SU-DHL-6 (cell line): ENCODE measurements at regions not wholly inside any gene's neighbourhood (a gene's known extent, or its start where the extent isn't known, plus 50 kb on each side); places are given as distances from the start of the nearest gene placed in this dataset.

Source experiments
- H2AFZ ChIP-seq: fragments of 200-600 bp; sonication (generic); 2 replicates; pipeline ENCODE4 v1.6.1; 2014; ENCODE audit warnings: low read depth, mild to moderate bottlenecking, moderate library complexity, mixed read lengths, antibody characterized with exemption, low read length; ENCODE audit not compliant: severe bottlenecking
- H3F3A ChIP-seq: fragments of 200-600 bp; shearing (Covaris generic); 2 replicates; pipeline ENCODE4 v1.6.0; 2016; ENCODE audit warnings: antibody characterized with exemption, mild to moderate bottlenecking; ENCODE audit not compliant: insufficient read depth
- H3K27ac ChIP-seq: fragments of 200-600 bp; sonication (generic); 2 replicates; pipeline ENCODE4 v1.5.1; 2016; ENCODE audit warnings: low read depth, mild to moderate bottlenecking, low read length, moderate library complexity, mixed read lengths
- H3K27me3 ChIP-seq: fragments of 200-600 bp; sonication (generic), shearing (Covaris generic); 2 replicates; pipeline ENCODE4 v1.6.0; 2014; ENCODE audit warnings: mild to moderate bottlenecking, low read length
- H3K36me3 ChIP-seq: fragments of 200-600 bp; sonication (generic); 2 replicates; pipeline ENCODE4 v1.6.1; 2014; ENCODE audit warnings: mild to moderate bottlenecking, low read length, mixed read lengths
- H3K4me2 ChIP-seq: fragments of 300-600, 200-600 bp; shearing (Covaris generic), sonication (generic); 2 replicates; pipeline ENCODE4 v1.6.0; 2014; ENCODE audit warnings: low read length, low read depth, mild to moderate bottlenecking; ENCODE audit not compliant: poor library complexity, severe bottlenecking
- H3K4me3 ChIP-seq: fragments of 200-600 bp; sonication (generic); 2 replicates; pipeline ENCODE4 v1.5.1; 2014; ENCODE audit warnings: antibody characterized with exemption, low read length, mild to moderate bottlenecking, mixed read lengths; ENCODE audit not compliant: insufficient read depth, poor library complexity, severe bottlenecking
- H3K79me2 ChIP-seq: fragments of 200-600 bp; sonication (generic); 2 replicates; pipeline ENCODE4 v1.6.1; 2014; ENCODE audit warnings: mild to moderate bottlenecking, low read length, moderate library complexity; ENCODE audit not compliant: insufficient read depth
- H3K9ac ChIP-seq: fragments of 200-600 bp; sonication (generic); 2 replicates; pipeline ENCODE4 v1.7.0; 2014; ENCODE audit warnings: mild to moderate bottlenecking, low read length
- H3K9me2 ChIP-seq: fragments of 200-600 bp; sonication (generic); replicated peaks from 2 replicates; pipeline ENCODE4 v1.6.1; 2014; ENCODE audit warnings: low read length; ENCODE audit not compliant: insufficient read depth
- H3K9me3 ChIP-seq: fragments of 200-600 bp; sonication (generic); 2 replicates; pipeline ENCODE4 v1.6.1; 2014; ENCODE audit warnings: low read length, mixed read lengths; ENCODE audit not compliant: insufficient read depth
- H4K20me1 ChIP-seq: fragments of 200-600 bp; sonication (generic); 2 replicates; pipeline ENCODE4 v1.6.1; 2014; ENCODE audit warnings: low read depth, mild to moderate bottlenecking, antibody characterized with exemption, low read length, moderate library complexity, mixed read lengths
- EZH2phosphoT487 ChIP-seq: fragments of 200-600 bp; sonication (generic), shearing (Covaris generic); conservative IDR thresholded peaks from 2 replicates; pipeline ENCODE4 v1.6.1; 2018; ENCODE audit warnings: mild to moderate bottlenecking, antibody characterized with exemption, low read length, moderate library complexity, mixed read lengths
- TF ChIP-seq, protein P1 (sequence below): fragments of 200-600 bp; sonication (generic); IDR thresholded peaks from one replicate; pipeline ENCODE4 v1.5.1; 2017; ENCODE audit warnings: antibody characterized with exemption, mild to moderate bottlenecking, low read length, moderate library complexity; ENCODE audit not compliant: insufficient read depth, poor library complexity, severe bottlenecking

DNA sequence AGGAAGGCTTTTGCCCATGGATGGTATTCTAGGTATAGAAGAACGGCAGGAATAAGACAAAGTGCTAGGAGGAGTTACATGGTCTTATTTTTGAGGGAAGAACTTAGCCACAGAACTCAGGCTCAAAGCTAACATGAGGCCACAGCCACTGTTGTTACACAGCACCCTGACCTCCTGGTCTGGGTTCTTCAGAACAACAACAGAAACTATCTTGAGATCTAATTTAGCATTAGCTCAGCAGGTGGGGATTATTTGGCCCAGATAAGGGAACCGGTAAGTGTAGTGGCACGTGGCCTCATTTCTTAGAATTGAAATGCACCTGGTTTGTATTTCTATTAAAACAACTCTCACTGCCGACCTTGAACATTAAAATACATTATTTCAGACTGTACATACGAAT is 1168.7 kb upstream of the SEMA6A start:
- Histone ChIP-seq H3F3A (no peaks in the 10 kb centered on the region), H3K27ac (no peak overlapping the region), H4K20me1 (no peaks in the 10 kb centered on the region), H3K79me2 (no peaks in the 10 kb centered on the region), H3K4me3 (no peak overlapping the region), H3K9ac (no peak overlapping the region), H2AFZ (no peak overlapping the region), H3K9me2 (no peaks in the 10 kb centered on the region), H3K4me2 (no peak overlapping the region), H3K36me3 (no peaks in the 10 kb centered on the region), H3K9me3 (no peaks in the 10 kb centered on the region), H3K27me3 (no peaks in the 10 kb centered on the region)
- TF ChIP-seq, protein P1, sequence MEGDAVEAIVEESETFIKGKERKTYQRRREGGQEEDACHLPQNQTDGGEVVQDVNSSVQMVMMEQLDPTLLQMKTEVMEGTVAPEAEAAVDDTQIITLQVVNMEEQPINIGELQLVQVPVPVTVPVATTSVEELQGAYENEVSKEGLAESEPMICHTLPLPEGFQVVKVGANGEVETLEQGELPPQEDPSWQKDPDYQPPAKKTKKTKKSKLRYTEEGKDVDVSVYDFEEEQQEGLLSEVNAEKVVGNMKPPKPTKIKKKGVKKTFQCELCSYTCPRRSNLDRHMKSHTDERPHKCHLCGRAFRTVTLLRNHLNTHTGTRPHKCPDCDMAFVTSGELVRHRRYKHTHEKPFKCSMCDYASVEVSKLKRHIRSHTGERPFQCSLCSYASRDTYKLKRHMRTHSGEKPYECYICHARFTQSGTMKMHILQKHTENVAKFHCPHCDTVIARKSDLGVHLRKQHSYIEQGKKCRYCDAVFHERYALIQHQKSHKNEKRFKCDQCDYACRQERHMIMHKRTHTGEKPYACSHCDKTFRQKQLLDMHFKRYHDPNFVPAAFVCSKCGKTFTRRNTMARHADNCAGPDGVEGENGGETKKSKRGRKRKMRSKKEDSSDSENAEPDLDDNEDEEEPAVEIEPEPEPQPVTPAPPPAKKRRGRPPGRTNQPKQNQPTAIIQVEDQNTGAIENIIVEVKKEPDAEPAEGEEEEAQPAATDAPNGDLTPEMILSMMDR: no peak
- no peak for TF ChIP-seq EZH2phosphoT487

DNA sequence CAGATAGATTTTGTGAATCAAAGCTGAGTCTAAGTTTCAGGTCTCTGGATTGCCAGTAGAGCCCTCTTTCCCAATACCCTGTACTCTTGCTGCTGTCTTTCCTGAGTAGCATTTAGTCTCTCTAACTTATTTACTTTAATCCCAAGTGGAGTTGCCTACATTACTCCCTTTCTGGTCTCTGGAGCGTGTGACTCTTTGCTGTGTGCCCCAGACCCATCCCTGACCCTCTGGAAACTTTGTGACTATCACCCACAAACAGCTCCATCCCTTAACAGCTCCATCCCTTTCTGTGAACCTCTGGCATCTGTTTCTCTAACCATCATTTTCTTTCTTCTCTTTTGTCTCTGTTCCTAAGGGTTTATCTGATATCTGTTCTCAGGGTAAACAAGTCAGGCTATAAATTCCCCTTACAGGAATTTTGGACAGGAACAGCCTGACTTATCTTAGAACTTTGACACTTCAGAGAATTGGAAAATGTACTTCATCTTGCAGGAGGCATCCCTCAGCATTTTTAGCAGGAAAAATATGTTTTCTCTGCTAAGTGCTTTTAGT is 1167.1 kb upstream of the SEMA6A start:
- H3K4me2 ChIP-seq: no peak overlapping the region
- H3K9ac ChIP-seq: no peak overlapping the region
- H3K9me2 ChIP-seq: no peaks in the 10 kb centered on the region
- H3K9me3 ChIP-seq: no peaks in the 10 kb centered on the region
- no peak overlapping the region for H3K4me3 ChIP-seq
- H3K79me2 ChIP-seq: no peaks in the 10 kb centered on the region
- H3K36me3 ChIP-seq: no peaks in the 10 kb centered on the region
- no peak for TF ChIP-seq EZH2phosphoT487
- TF ChIP-seq, protein P1: no peak
- no peaks in the 10 kb centered on the region for H4K20me1 ChIP-seq
- no peak overlapping the region for H3K27ac ChIP-seq
- H3F3A ChIP-seq: no peaks in the 10 kb centered on the region
- no peak overlapping the region for H2AFZ ChIP-seq
- no peaks in the 10 kb centered on the region for H3K27me3 ChIP-seq

DNA sequence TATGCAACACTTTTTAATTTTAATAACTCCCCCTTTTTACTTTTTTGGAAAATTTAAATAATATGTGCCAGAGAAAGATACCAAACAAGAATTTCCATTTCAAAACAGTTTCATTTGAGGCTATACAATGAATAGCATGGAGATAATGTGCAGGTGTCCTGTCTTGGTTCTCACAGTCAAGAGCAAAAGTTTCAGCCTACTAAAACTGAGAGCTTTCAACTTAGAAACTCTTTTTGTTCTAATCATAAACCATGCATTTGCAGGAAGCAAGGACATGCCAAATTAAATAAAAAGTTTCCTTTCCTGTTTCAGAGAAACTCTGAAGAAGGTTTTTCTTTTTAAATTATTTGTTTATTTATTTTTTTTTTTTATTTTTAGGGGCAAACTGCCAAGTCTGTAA is 1165.6 kb upstream of the SEMA6A start:
- Histone ChIP-seq H3K36me3 (no peaks in the 10 kb centered on the region), H3K27ac (no peak overlapping the region), H4K20me1 (no peaks in the 10 kb centered on the region), H3K9me3 (no peaks in the 10 kb centered on the region), H2AFZ (no peak overlapping the region), H3K9me2 (no peaks in the 10 kb centered on the region), H3K27me3 (no peaks in the 10 kb centered on the region), H3K9ac (no peak overlapping the region), H3K79me2 (no peaks in the 10 kb centered on the region), H3K4me2 (no peak overlapping the region), H3F3A (no peaks in the 10 kb centered on the region), H3K4me3 (no peak overlapping the region)
- no peak for TF ChIP-seq EZH2phosphoT487
- TF ChIP-seq, protein P1: no peak
